ENCODE measurements at regions not wholly inside any gene's neighbourhood (a gene's known extent, or its start where the extent isn't known, plus 50 kb on each side); places are given as distances from the start of the nearest gene placed in this dataset.
"Not testable (repeated sequence)": the region's sequence is repeated elsewhere in the genome, so short reads cannot be mapped to it uniquely, and the experiment has no call there.

DNA sequence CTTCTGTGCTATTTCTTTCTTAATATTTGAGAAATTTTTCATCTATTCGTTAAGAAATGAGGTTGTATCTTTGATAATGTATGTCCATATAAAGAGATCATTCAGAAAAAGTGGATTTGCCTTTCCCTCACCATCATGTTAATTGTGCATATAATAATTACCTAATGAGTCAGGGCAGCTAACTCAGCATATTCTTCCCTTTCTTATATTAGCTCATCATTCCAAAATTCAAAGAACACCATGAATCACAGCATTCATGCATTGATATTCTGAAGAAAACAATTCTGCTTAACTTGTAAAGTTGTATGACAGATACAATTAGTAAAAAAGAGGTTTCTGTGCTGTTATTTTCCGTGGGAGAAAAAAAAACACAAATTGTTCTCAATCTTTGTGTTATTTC, 630.6 kb downstream of the TLE1 start:
- no peak for DNase-seq

DNA sequence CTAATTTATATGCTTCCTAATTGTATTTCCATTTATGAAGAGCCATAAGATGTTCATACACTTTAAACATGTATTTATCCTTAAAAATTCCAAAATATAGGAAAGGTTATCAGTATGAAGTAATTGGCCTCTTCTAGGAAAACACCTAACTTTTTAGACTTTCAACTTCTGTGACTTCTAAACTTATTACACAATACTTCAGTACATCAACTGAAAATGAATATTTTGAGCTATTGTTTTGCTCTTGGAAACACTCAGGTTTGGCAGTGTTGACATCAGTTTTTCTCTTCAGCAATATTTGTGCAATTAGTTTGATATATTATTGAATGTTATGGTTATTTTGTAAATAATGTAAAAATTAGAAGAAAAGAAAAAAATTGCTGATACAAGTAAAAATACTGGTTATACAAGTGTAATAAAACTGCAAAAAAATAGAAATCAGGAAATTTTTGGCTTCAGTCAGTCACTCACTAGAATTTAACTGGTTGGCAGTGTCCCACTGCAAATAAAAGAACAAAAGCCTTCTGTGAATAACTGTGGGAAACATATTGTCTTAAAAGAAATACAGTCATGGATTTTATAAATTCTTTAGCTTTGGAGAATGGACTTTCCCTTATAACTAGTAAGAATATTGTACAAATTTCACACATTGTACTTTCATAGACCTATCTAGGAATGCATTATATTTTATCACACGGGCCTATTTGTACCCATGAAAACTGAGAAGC, 635.9 kb downstream of the TLE1 start:
- DNase-seq: no peak

DNA sequence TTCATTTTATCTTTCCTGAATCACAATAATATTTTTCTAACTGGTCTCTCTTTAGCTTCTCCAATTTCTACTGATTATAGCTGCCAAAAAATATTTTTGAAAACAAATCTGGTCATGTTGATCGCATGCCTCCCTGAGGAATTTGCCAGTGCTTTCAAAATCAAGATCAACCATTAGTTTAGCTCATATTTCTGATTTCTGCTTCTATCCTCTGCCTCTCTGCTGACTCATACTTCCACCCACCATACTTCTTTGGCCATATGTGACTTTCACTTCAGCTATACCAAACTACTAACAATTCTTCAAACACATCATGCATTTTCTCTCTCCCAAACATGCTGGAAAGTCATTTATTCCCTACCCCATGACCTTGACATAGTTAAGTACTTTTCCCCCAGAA, 636.5 kb downstream of the TLE1 start:
- no peak for DNase-seq

DNA sequence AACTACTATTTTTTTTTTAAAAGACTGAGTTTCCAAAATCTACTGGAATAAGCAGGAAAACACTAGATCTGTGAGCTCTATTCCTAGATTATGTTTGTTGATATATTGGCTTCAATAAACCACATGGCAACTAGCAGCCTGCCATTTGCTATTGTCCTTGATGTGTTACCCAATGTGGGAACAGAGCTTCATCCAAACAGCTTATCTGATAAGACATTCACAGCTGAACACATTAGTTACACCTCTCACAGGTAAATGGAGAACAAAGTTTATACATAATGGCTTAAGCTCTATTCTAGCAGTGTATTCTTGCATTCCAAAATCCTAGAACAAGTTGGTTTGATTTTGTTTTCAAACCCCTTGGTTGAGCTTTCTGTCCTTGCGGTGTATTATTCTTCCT, 642.1 kb downstream of the TLE1 start:
- DNase-seq: no peak

DNA sequence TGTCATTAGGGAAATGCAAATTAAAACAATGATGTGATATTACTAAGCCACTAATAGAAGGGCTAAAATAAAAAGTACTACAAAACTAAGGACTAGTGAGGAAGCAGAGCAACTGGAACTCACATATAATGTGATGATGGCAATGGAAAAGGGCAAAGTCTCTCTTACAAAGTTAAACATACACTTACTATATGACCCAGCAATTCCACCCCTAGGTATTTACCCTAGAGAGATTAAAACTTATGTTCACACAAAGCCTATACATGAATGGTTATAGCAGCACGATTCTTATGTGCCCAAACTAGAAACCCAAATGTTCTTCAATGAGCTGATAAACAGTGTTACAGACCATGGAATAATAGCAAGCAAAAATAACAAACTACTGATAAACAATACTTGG, 643.7 kb downstream of the TLE1 start:
- no peak for DNase-seq

DNA sequence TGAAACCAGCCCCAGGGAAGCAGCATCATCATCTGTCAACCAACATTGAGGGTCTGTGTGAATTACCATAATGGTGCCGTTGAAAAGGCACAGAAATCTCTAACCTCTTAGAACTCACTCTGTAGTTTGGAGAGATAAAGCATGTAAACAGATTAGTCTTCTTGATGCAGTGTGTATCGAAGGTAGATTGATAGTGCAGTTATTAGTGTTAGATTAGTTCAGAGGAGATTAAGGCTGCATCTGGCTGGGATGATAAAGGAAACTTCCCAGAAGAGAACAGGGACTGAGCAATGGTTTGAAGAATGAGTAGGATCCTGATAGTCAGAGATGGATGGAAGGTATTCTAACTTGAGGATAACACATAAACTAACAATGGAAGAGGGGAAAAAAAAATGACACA, 651.5 kb downstream of the TLE1 start:
- no peak for DNase-seq

DNA sequence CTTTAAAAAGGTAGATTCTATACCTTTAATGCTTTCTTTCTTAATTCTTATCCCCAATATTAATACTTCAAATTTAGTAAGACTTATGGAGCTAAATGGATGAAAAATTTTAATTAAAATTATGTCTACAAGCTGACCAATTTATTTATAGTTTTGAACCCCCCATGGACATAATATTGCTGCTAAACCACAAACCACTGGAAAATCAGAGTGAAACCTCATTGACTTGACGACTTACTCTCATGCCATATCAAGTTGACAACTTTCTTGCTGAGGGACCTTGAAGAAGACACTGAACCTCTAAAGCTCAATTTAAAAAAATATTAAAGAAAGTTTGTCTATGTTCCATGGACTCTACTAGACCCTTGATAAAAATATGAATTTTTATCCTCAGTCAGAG, 653.7 kb downstream of the TLE1 start:
- DNase-seq: no peak

DNA sequence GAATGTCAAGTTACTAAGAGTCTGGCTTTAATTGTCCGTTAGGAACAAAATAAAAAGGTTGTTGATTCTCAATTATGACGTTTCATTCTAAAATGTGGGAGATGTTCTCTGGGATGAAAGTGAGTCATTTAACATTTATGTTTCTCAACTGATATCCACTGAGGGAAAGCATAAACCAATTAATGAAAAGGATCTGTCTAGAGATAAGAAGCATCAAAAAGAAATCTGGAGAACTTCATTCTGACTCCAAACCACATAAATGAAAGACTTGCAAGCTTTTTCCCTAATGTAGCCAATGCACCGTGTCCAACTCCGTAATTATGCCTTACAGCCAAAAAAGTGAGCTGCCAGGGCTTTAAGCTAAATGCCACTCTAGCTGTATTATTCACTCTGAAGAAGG, 654.2 kb downstream of the TLE1 start:
- no peak for DNase-seq

DNA sequence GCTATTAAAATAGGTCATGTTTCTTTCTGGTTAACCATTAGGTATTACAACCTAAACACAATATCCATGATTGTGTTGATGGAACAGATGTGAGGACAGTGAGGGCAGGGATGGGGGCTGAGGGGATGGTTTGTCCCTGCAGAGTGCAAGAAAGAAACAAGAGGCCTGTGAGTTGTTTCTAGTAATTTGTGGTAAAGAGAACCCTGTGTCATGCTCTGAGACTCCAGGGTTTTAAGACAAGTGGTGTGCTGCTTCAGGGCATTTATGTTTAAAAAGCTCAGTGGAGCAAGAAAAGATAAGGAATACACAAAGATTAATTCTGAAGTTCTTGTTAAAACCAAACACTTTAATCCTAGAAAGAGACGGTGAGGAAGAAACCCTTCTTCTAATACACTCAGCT, 656.5 kb downstream of the TLE1 start:
- DNase-seq: no peak

DNA sequence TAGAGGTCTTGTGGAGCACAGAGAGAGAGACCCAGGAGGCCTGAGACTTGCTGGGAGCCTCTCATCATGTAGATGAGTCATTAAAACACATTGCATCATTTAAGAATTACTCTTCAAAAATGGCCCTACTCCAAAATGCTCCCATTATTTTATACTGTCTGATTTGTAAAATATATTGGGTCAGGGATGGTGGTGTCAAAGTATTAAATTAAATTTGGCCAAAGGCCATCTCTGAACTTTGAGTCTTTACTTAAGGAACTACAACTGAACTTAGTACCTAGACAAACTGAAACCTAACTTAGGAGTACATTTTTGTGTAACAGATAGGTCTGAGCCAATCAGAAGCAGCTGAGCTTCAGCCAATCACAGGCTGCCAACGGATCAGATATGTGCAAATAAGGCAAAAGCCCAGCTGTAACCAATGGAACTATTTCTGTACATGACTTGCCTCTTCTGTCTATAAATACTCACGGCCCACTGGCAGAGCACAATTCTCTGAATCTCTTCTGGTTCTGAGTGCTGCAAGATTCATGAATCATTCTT, 657.2 kb downstream of the TLE1 start:
- no peak for DNase-seq

DNA sequence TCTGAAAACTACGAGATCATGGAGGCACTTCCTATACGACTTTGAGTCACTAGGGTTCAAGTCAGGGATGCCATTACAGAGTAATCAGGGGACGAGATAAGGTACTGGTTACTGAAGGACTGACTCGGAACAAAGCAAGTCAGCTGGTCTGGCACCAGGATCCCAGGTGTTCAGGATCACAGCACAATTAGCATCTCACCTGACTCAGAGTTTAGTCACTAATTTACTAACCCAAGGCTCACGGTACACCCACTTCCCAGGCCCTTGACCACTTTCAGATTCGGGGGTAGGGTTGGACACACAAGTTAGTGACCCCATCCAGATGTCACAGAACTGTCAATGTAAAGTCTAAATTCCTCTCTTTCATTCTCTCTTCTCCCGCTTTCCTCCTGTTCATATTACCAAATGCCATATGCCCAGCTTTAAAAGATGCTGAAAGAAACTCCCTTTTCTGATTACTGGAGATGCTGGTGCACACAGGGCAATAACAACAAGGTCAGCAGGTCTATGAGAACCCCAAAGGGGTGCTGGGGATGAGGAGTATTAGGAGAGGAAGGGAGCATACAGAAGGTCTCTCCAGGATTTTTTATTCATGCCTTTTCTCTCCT, 657.8 kb downstream of the TLE1 start:
- DNase-seq: no peak

DNA sequence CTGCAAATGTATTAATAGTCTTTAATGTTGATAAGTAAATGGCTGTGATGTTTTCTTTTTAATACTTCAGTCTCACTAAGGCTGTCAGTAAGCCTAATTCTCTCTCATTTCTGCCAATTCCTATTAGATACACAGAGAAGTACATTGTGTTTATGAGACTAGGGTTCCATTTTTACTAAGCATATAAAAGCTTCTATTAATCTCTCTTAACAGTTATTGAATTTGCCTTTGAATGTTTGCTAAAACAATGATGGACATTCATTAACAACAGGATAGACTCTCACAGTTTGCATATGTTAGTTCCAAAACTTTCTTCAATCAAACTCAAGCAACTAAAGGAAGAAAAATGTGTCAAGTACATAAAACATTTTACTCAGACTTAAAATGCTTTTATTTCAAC, 659.3 kb downstream of the TLE1 start:
- DNase-seq: no peak

DNA sequence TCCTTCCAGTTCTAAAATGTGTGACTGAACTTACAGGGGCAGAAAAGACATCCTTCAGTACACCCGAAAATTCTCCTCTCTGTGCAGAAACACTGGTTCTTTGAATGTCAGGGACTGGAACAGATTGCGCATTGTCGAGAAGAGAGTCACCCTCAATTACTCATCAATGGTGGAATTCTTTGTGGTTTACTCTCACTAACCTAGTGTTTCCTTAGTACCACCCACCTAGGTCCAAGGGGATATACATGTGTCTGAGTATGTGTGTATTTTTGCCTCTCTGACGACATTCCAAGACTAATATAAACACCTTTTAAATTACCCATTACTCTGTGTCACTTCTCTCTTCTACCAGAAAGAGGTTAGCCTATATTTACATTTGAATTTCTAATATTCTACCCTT, 660.8 kb downstream of the TLE1 start:
- DNase-seq: no peak

DNA sequence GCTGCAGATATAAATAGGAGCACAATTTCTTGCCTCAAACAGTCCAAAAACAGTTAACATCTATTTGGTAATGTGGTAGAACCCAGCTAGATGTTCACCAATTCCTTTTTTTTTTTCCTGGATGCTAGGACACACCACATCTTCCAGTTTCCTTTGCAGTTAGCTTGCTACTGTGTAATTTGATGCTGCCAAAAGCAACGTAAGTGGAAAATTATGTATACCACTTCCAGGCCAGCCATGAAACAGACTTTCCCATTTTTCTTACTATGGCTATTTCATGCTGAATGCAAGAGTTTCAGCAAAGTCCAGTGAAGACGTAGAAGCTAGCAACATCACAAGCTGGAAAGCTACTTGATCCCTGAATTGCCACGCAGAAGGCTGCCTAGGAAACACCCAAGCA, 667.2 kb downstream of the TLE1 start:
- no peak for DNase-seq

DNA sequence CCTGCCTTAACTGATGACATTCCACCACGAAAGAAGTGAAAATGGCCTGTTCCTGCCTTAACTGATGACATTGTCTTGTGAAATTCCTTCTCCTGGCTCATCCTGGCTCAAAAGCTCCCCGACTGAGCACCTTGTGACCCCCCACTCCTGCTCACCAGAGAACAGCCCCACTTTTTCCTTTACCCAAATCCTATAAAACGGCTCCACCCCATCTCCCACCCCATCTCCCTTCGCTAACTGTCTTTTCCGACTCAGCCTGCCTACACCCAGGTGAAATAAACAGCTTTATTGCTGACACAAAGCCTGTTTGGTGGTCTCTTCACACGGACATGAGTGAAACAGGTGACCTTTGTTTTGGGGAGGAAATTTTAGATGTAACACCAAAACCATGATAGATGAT, 674.4 kb downstream of the TLE1 start:
- DNase-seq: not testable (repeated sequence)

DNA sequence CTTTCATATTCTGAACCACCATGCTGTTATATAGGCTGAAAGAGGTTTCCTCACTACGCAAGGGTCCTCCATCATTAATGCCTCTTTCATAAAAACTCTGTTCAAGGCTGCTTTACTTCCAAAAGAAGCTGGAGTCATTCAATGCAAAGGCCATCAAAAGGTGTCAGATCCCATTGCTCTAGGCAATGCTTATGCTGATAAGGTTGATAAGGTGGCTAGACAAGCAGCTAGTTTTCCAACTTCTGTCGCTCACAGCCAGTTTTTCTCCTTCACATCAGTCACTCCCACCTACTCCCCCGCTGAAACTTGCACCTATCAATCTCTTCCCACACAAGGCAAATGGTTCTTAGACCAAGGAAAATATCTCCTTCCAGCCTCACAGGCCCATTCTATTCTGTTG, 676.2 kb downstream of the TLE1 start:
- not testable (repeated sequence) for DNase-seq

DNA sequence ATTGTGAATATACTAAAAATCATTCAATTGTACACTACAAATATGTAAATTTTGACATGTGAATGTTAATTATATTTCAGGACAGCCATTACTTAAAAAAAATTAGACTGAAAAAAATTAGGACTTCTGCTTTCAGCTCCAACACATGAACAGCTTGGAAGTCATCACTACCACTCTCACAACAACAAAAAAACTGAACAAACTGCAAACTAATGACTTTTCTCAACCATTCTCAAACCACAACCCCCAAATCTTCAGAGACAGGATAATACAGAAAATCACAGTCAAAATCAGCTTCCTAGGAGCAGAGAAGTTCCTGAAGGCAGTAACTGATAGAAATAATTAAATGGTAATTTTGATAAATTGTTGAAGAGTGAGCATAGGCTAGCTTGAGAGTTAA, 686.4 kb downstream of the TLE1 start:
- DNase-seq: no peak

DNA sequence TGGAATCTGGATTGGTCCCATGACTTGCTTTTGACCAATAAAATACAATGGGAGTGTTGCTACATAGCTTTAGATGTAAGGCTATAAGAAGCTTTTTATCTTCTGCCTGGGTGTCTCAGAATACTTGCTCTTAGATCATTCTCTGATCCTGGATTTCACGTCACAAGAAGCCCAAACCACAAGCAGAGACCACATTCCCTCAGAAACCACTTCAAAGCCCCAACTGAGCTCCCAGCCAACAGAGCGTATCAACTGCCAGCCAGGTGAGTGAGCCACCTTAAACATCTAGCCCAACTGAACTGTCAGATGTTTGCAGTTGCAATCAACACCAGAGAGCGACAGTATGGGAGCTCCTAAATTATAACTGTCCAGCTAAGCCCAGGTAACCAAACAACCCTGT, 687.1 kb downstream of the TLE1 start:
- DNase-seq: no peak

DNA sequence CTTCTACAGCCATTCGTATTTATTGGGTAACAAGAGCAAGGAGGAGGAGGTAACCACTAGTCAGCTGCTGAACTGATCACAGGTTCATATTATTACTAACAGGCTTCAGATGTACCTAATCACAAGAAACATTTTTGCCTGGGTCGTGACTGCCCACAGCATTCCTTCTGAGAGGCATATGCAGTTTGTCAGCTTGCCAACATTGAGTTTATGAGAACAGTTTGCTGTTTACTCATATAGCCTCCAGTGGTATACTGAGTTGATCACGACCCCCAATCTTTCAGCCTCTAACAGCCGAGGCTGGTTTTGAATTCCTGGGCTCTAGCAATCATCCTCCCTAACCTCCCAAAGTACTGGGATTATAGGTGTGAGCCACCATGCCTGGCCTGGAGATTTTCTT, 693.6 kb downstream of the TLE1 start:
- no peak for DNase-seq

DNA sequence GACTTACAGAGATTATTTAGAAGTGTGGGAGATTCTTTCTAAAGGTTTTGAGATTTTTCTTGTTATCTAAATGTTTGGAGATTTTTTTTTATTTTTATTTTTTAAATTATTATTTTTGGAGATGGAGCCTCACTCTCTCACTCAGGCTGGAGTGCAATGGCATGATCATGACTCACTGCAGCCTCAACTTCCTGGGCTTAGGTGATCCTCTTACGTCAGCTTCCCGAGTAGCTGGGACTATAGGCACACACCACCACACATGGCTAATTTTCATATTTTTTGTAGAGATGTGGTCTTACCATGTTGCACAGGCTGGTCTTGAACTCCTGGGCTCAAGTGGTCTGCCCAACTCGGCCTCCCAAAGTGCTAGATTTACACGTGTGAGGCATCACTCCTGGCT, 694.5 kb downstream of the TLE1 start:
- DNase-seq: no peak

DNA sequence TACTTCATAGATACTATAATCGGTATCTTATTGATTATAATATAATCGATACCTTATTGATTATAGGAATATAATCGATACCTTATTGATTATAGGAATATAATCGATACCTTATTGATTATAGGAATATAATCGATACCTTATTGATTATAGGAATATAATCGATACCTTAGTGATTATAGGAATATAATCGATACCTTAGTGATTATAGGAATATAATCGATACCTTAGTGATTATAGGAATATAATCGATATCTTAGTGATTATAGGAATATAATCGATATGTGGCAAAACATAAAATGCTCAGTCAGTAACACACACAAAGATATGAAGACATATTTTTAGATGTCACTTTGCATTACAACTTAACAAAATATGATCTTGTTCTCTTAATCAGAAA, 703.8 kb downstream of the TLE1 start:
- not testable (repeated sequence) for DNase-seq

DNA sequence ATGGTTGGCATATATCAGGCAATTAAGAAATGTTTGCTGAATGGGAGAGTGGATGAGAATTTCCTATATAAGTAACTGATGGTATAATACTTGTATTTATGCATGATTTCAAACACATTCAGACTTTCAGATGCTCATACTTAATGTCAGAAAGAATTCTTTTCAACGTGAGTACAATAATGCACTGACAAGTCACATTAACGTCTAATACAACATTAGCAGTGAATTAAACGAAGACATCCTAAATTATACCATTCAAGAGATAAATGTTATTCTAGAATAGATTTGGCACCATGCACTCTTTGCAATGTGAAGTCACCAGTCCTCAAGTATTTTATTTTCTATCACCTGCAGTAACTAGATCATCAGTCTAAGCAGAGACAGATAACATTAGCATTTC, 712.9 kb downstream of the TLE1 start:
- DNase-seq: no peak

DNA sequence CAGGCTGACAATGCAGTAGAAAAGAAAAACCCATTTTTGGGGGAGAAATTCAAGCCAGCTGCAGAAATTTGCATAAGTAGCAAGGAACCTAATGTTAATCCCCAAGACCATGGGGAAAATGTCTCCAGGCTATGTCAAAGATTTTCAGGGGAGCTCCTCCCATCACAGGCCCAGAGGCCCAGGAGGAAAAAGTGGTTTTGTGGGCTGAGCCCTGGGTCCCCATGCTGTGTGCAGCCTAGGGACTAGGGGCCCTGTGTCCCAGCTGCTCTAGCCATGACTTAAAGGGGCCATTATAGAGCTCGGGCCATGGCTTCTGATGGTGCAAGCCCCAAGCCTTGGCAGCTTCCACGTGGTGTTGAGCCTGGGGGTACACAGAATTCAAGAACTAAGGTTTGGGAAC, 719.0 kb downstream of the TLE1 start:
- DNase-seq: not testable (repeated sequence)

DNA sequence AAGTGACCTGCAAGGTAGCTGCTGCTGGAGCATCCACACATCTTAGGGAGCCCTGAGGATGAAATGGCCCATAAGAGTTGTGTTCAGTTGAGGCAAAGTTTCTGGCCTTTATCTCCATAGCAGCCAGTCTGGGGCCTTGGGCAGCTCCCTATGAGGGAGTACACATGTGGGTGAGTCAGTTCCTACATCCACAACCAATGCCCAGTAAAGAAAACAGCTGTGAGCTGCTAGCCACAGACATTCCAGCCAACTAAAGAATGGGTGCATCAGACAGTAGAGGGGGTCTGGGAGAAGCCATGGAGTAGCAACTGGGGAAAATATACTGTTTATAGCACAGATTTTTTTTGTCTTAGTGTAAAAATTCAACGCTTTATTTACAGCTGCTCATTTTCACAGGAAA, 720.7 kb downstream of the TLE1 start:
- no peak for DNase-seq

DNA sequence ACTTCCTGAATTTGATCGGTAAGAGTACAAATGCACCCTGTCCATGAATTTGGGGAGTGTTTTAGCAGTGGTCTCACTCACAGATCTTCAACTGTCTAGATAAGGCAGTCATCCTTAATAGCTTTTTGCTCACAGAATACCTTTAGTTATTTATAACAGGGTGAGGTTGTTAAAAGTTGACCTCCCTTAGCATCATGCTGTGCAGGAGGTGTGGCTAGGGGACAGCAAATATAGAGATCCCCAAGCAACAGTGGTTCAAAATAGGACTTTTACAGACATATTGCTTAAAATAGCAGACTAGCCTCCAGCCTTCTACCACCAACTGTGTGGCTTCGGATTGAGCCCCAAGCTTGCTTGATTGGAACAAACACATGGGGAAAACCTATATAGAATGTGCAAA, 724.4 kb downstream of the TLE1 start:
- DNase-seq: no peak

Measured in DMS153 (cell line).